ENCODE measurements at regions not wholly inside any gene's neighbourhood (a gene's known extent, or its start where the extent isn't known, plus 50 kb on each side); places are given as distances from the start of the nearest gene placed in this dataset.

DNA sequence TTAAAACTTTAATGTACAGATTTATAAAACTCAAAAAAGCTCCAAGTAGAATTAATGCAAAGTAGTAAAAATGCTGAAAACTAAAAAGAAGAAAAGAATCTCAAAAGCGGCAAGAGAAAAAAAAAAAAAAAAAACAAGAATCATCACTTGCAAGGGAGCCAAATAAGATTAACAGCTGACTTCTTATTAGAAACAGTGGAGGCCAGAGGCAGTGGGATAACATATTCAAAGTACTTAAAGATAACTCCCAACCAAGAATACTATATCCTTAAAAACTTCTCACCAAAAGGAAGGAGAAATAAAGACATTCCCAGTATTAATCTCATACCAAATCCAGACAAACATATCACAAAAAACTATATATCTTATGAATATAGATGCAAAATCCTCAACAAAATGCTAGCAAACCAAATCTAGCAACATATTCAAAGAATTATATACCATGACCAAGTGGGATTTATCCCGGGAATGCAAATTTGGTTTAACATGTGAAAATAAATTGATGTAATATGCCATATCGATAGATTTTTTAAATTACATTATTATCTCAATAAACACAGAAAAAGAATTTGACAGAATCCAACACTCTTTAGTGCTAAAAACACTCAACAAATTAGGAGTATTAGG is 62.7 kb downstream of the CAMK2N1 start:
- TF ChIP-seq, protein P1, sequence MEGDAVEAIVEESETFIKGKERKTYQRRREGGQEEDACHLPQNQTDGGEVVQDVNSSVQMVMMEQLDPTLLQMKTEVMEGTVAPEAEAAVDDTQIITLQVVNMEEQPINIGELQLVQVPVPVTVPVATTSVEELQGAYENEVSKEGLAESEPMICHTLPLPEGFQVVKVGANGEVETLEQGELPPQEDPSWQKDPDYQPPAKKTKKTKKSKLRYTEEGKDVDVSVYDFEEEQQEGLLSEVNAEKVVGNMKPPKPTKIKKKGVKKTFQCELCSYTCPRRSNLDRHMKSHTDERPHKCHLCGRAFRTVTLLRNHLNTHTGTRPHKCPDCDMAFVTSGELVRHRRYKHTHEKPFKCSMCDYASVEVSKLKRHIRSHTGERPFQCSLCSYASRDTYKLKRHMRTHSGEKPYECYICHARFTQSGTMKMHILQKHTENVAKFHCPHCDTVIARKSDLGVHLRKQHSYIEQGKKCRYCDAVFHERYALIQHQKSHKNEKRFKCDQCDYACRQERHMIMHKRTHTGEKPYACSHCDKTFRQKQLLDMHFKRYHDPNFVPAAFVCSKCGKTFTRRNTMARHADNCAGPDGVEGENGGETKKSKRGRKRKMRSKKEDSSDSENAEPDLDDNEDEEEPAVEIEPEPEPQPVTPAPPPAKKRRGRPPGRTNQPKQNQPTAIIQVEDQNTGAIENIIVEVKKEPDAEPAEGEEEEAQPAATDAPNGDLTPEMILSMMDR (IDR thresholded peaks at IDR 0.05): no peak
- TF ChIP-seq POLR2AphosphoS5 (IDR thresholded peaks at IDR 0.05): no peak
- no peak for TF ChIP-seq POLR2A (IDR thresholded peaks at IDR 0.05)

All from prostate gland (tissue), 2 donors.